ENCODE measurements at regions not wholly inside any gene's neighbourhood (a gene's known extent, or its start where the extent isn't known, plus 50 kb on each side); places are given as distances from the start of the nearest gene placed in this dataset.

GRCh38 chr10:3892440-3893425 is 107.7 kb upstream of the KLF6 start:
- H3K9me1 ChIP-seq (ENCODE audit: control insufficient read depth, insufficient read depth, low read length) = no peaks in the 10 kb centered on the region
- ChIA-PET POLR2A (interaction anchor here (1.0 to 1.4 kb wide), 4 partner anchors 36 to 227 kb away, joined by 3 to 4 read pairs (median 3); no protein-coding TSS in a partner anchor), CTCF (ENCODE audit: low intra/inter-chr PET ratio) (no interaction called here)
- H3K27ac ChIP-seq (ENCODE audit: extremely low read depth, low read depth, low read length) = no peak overlapping the region
- 78% methylated on average over 9 of the region's 9 CpGs for WGBS (ENCODE audit: insufficient coverage, low coverage, missing lambda C conversion rate)
- FAIRE-seq (no peak), DNase-seq (ENCODE audit: extremely low read depth in 1 of 4, low spot score in 3 of 4) (no peak), ATAC-seq (no peak)
- H3K79me2 ChIP-seq (ENCODE audit: control insufficient read depth, insufficient read depth, low read length) = no peaks in the 10 kb centered on the region
- H4K20me1 ChIP-seq (replicated peaks; ENCODE audit: control insufficient read depth, insufficient read depth, low read length) = no peaks in the 10 kb centered on the region
- H3K4me2 ChIP-seq (ENCODE audit: insufficient read depth, low read length) = no peak overlapping the region
- no peak overlapping the region for H3K4me3 ChIP-seq
- peaks cover 8 to 45% of the 10 kb centered on the region in 2 experiments; a peak in 4 of 5 replicates for H3K4me1 ChIP-seq (replicated peaks in 1 of 2; ENCODE audit: control insufficient read depth in 2 of 2, insufficient read depth in 2 of 2, low read length in 2 of 2)
- in situ Hi-C loops (cut with MboI) = no loop called here
- H3K9me3 ChIP-seq (replicated peaks; ENCODE audit: control insufficient read depth, insufficient read depth, low read depth, low read length) = no peaks in the 10 kb centered on the region
- intact Hi-C loops (cut with micrococcal nuclease) = no loop called here
- H2AFZ ChIP-seq (ENCODE audit: low read depth, low read length) = no peak overlapping the region
- H3K9ac ChIP-seq (ENCODE audit: insufficient read depth in 1 of 2, low read depth in 2 of 2, low read length in 2 of 2) = peak overlapping the region in 1 of 2 experiments; percentile 59; a peak in 1 of 4 replicates
- no peaks in the 10 kb centered on the region for H3K36me3 ChIP-seq (ENCODE audit: control insufficient read depth, insufficient read depth, low read length)
- no peaks in the 10 kb centered on the region for H3K27me3 ChIP-seq (ENCODE audit: control insufficient read depth in 2 of 2, insufficient read depth in 2 of 2, low read length in 2 of 2)
- no TSS peak for BruUV-seq (replicated peaks)
- TF ChIP-seq E2F6 (IDR thresholded peaks at IDR 0.05; ENCODE audit: borderline replicate concordance in 1 of 2, extremely low read depth in 1 of 2, insufficient read depth in 1 of 2, insufficient read length in 1 of 2, low read depth in 1 of 2, low read length in 1 of 2, poor library complexity in 1 of 2, severe bottlenecking in 1 of 2) = peak in 1 of 2 experiments; percentile 16
- TF ChIP-seq EP300 (IDR thresholded peaks at IDR 0.05; ENCODE audit: low read length) = no peak
- no peak for TF ChIP-seq MBD2 (IDR thresholded peaks at IDR 0.05; ENCODE audit: borderline replicate concordance, low read depth)
- no peak for TF ChIP-seq ZNF586 (CRISPR knock-in tag; conservative IDR thresholded peaks at IDR 0.05)
- TF ChIP-seq RBBP5 (IDR thresholded peaks at IDR 0.05; ENCODE audit: borderline replicate concordance, insufficient read depth, low read length, poor library complexity, severe bottlenecking) = no peak
- peak; percentile 80 for TF ChIP-seq MEIS2 (IDR thresholded peaks at IDR 0.05; ENCODE audit: partially characterized antibody)
- TF ChIP-seq ZNF695 (CRISPR knock-in tag; IDR thresholded peaks at IDR 0.05) = no peak
- TF ChIP-seq ZNF589 (CRISPR knock-in tag; IDR thresholded peaks at IDR 0.05; ENCODE audit: low read depth) = 0 out of 2 replicates have a peak, but pooled peaks have one; percentile 39
- peak; percentile 60; the same call in 1 of the 2 replicates for TF ChIP-seq DMBX1 (CRISPR knock-in tag; IDR thresholded peaks at IDR 0.05; ENCODE audit: borderline replicate concordance)
- TF ChIP-seq ILF3 (IDR thresholded peaks at IDR 0.05; ENCODE audit: borderline replicate concordance) = no peak
- no peak for TF ChIP-seq PTTG1 (tag; IDR thresholded peaks at IDR 0.05; ENCODE audit: low read depth)
- no peak for TF ChIP-seq NR2C1 (IDR thresholded peaks at IDR 0.05)
- 0 out of 2 replicates have a peak, but pooled peaks have one; percentile 4 for TF ChIP-seq NR2C1 (tag; IDR thresholded peaks at IDR 0.05)
- TF ChIP-seq SOX6 (IDR thresholded peaks at IDR 0.05) = no peak
- TF ChIP-seq MED1 (CRISPR knock-in tag; IDR thresholded peaks at IDR 0.05; ENCODE audit: borderline replicate concordance) = no peak
- 0 out of 2 replicates have a peak, but pooled peaks have one; percentile 24 for TF ChIP-seq ZNF592 (IDR thresholded peaks at IDR 0.05)

Data from K562 (cell line).